ENCODE measurements at regions not wholly inside any gene's neighbourhood (a gene's known extent, or its start where the extent isn't known, plus 50 kb on each side); places are given as distances from the start of the nearest gene placed in this dataset.

DNA sequence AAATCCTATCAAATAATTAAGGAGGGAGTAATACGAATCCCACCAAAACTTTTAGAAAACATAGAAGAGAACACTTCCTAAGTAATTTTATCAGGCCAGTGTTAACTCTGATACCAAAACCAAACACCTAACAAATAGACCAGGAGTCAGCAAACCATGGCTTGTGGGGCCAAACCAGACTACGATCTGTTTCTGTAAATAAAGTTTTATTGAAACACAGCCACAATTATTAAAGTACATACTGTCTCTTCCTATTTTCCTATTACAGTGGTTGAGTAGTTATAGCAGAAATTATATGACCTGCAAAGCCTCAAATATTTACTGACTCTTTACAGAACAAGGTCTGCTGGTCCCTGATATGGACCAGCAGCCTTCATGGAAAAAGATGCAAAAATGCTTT, 73.1 kb upstream of the ELN start:
- TF ChIP-seq, protein P1, sequence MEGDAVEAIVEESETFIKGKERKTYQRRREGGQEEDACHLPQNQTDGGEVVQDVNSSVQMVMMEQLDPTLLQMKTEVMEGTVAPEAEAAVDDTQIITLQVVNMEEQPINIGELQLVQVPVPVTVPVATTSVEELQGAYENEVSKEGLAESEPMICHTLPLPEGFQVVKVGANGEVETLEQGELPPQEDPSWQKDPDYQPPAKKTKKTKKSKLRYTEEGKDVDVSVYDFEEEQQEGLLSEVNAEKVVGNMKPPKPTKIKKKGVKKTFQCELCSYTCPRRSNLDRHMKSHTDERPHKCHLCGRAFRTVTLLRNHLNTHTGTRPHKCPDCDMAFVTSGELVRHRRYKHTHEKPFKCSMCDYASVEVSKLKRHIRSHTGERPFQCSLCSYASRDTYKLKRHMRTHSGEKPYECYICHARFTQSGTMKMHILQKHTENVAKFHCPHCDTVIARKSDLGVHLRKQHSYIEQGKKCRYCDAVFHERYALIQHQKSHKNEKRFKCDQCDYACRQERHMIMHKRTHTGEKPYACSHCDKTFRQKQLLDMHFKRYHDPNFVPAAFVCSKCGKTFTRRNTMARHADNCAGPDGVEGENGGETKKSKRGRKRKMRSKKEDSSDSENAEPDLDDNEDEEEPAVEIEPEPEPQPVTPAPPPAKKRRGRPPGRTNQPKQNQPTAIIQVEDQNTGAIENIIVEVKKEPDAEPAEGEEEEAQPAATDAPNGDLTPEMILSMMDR (IDR thresholded peaks at IDR 0.05; ENCODE audit: low read depth, low read length, poor library complexity, severe bottlenecking): no peak
- no peak for TF ChIP-seq EZH2phosphoT487 (IDR thresholded peaks at IDR 0.05; ENCODE audit: borderline replicate concordance, low read length)
